Liver (tissue), 8 donors: ENCODE measurements at regions not wholly inside any gene's neighbourhood (a gene's known extent, or its start where the extent isn't known, plus 50 kb on each side); places are given as distances from the start of the nearest gene placed in this dataset.

ENCODE experiments used
- DNase-seq: peaks from one replicate; pipeline ENCODE4 v3.0.0-alpha.2; 2017; ENCODE audit warnings: low spot score
- H3K27ac ChIP-seq, 2 donors: one replicate each; pipeline ENCODE4 v1.7.0; 2013; ENCODE audit warnings: inconsistent platforms in 2 of 2, low read length in 2 of 2, control low read depth in 1 of 2, low read depth in 1 of 2, mild to moderate bottlenecking in 1 of 2
- H3K27me3 ChIP-seq, 4 donors: one replicate each; pipeline versions ENCODE4 v1.6.1 to v1.7.0; 2013; ENCODE audit warnings: low read length in 3 of 4, inconsistent platforms in 1 of 4, mild to moderate bottlenecking in 1 of 4, moderate library complexity in 1 of 4; ENCODE audit not compliant: control insufficient read depth in 4 of 4, insufficient read depth in 4 of 4
- H3K36me3 ChIP-seq, 4 donors: one replicate each; pipeline versions ENCODE4 v1.6.1 to v1.7.0; 2013; ENCODE audit warnings: low read length in 3 of 4, mild to moderate bottlenecking in 3 of 4, low read depth in 1 of 4, moderate library complexity in 1 of 4; ENCODE audit not compliant: control insufficient read depth in 4 of 4, insufficient read depth in 3 of 4
- H3K4me1 ChIP-seq, 4 donors: one replicate each; pipeline versions ENCODE4 v1.6.1 to v1.7.0; 2013; ENCODE audit warnings: low read length in 3 of 4, mild to moderate bottlenecking in 3 of 4, moderate library complexity in 1 of 4; ENCODE audit not compliant: control insufficient read depth in 4 of 4, insufficient read depth in 4 of 4
- H3K4me3 ChIP-seq, 3 donors: one replicate each; pipeline versions ENCODE4 v1.6.1 to v1.7.0; 2013; ENCODE audit warnings: low read length in 3 of 3, control low read depth in 1 of 3, low read depth in 1 of 3, mild to moderate bottlenecking in 1 of 3
- H3K9ac ChIP-seq, 2 donors: one replicate each; pipeline ENCODE4 v1.7.0; 2013; ENCODE audit warnings: low read length in 2 of 2, mild to moderate bottlenecking in 2 of 2, moderate library complexity in 2 of 2, control low read depth in 1 of 2, low read depth in 1 of 2
- H3K9me3 ChIP-seq, 4 donors: one replicate each; pipeline versions ENCODE4 v1.6.1 to v1.7.0; 2013; ENCODE audit warnings: low read length in 3 of 4; ENCODE audit not compliant: control insufficient read depth in 4 of 4
- EGR1 ChIP-seq, 2 donors: IDR thresholded peaks; 2 replicates each; pipeline ENCODE4 v1.6.1; 2016 to 2018; ENCODE audit warnings: antibody characterized with exemption in 2 of 2, low read depth in 2 of 2
- FOXA1 ChIP-seq: IDR thresholded peaks from 2 replicates; pipeline ENCODE4 v1.6.1; 2016; ENCODE audit warnings: antibody characterized with exemption
- FOXA2 ChIP-seq: IDR thresholded peaks from 2 replicates; pipeline ENCODE4 v1.6.1; 2016; ENCODE audit warnings: antibody characterized with exemption
- GABPA ChIP-seq, 2 donors: IDR thresholded peaks in 1 of 2; conservative IDR thresholded peaks in 1 of 2; 2 replicates each; pipeline ENCODE4 v1.6.1; 2016; ENCODE audit warnings: antibody characterized with exemption in 2 of 2, mild to moderate bottlenecking in 1 of 2, moderate library complexity in 1 of 2
- HNF4A ChIP-seq, 2 donors: conservative IDR thresholded peaks; 2 replicates each; pipeline ENCODE4 v1.6.1; 2016; ENCODE audit warnings: antibody characterized with exemption in 2 of 2, mild to moderate bottlenecking in 2 of 2
- HNF4G ChIP-seq: IDR thresholded peaks from 2 replicates; pipeline ENCODE4 v1.6.1; 2016; ENCODE audit warnings: antibody characterized with exemption
- JUND ChIP-seq, 2 donors: IDR thresholded peaks; 2 replicates each; pipeline ENCODE4 v1.6.1; 2016; ENCODE audit warnings: antibody characterized with exemption in 2 of 2
- NR2F2 ChIP-seq: IDR thresholded peaks from 2 replicates; pipeline ENCODE4 v1.6.1; 2016; ENCODE audit warnings: antibody characterized with exemption
- RAD21 ChIP-seq, 2 donors: IDR thresholded peaks; 2 replicates each; pipeline ENCODE4 v1.6.1; 2016; ENCODE audit warnings: antibody characterized with exemption in 2 of 2, mild to moderate bottlenecking in 2 of 2
- RXRA ChIP-seq, 2 donors: IDR thresholded peaks; 2 replicates each; pipeline ENCODE4 v1.6.1; 2017 to 2018; ENCODE audit warnings: antibody characterized with exemption in 2 of 2, mild to moderate bottlenecking in 1 of 2
- SP1 ChIP-seq: IDR thresholded peaks from 2 replicates; pipeline ENCODE4 v1.6.1; 2018; ENCODE audit warnings: antibody characterized with exemption, mild to moderate bottlenecking
- TAF1 ChIP-seq: conservative IDR thresholded peaks from 2 replicates; pipeline ENCODE4 v1.6.1; 2016; ENCODE audit warnings: antibody characterized with exemption, mild to moderate bottlenecking
- YY1 ChIP-seq: IDR thresholded peaks from 2 replicates; pipeline ENCODE4 v1.6.1; 2016; ENCODE audit warnings: antibody characterized with exemption, mild to moderate bottlenecking
- WGBS: extraction: QIAGEN DNeasy Blood & Tissue Kit; methylation state at CpG from one replicate; pipeline ENCODE4 v1.1.7; 2013; 5-methylcytosine and 5-hydroxymethylcytosine counted together
- TF ChIP-seq, protein P1 (sequence below): IDR thresholded peaks from 2 replicates; pipeline ENCODE4 v1.6.1; 2016; ENCODE audit warnings: antibody characterized with exemption
- TF ChIP-seq, protein P2 (sequence below): fragments of 150-350 bp; IDR thresholded peaks from 2 replicates; pipeline ENCODE4 v1.5.1; 2017; ENCODE audit warnings: improper control_type of control experiment, low read depth, low read length; ENCODE audit not compliant: missing input control
- TF ChIP-seq, protein P3 (sequence below): IDR thresholded peaks from 2 replicates; pipeline ENCODE4 v1.6.1; 2016; ENCODE audit warnings: antibody characterized with exemption
- TF ChIP-seq, protein P4 (sequence below): IDR thresholded peaks from 2 replicates; pipeline ENCODE4 v1.6.1; 2016; ENCODE audit warnings: antibody characterized with exemption, mild to moderate bottlenecking
- TF ChIP-seq, protein P5 (sequence below): IDR thresholded peaks from 2 replicates; pipeline ENCODE4 v1.6.1; 2016; ENCODE audit warnings: antibody characterized with exemption
- donor health status: healthy.
- donor health status: healthy.
- donor health status: healthy.
- donor health status: healthy.
- donor health status: healthy.

DNA sequence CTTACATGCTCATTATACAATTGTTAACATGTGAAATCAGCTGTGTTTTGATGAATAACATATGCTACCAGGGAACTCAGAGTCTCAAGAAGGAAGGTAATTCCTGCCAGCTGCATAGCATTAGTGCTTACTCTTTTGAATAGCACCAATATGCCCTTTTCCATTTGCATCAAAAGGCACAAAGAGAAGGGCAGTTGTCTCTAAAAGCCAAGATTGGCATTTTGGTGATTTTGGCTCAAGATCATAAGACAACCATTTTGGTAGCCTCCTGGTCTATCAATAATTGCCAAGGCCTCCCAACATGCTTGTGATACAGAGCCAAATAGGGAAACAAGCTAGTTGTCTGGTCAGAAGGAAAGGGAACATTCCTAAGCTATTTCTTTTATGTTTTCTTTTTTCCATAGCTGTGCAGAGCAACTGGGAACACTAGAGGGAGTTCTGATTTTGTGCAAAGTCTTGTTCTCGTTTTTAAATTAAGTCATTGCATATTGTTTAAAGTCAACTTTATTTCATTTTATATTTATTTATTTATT, 416.7 kb upstream of the CHORDC1 start:
- Histone ChIP-seq H3K9ac (no peak overlapping the region), H3K9me3 (no peaks in the 10 kb centered on the region), H3K36me3 (no peaks in the 10 kb centered on the region), H3K27ac (no peak overlapping the region), H3K27me3 (no peaks in the 10 kb centered on the region), H3K4me3 (no peak overlapping the region), H3K4me1 (peaks cover 0 to 4% (median 2%) of the 10 kb centered on the region in 4 donors)
- no peak for TF ChIP-seq FOXA1
- TF ChIP-seq, protein P1, sequence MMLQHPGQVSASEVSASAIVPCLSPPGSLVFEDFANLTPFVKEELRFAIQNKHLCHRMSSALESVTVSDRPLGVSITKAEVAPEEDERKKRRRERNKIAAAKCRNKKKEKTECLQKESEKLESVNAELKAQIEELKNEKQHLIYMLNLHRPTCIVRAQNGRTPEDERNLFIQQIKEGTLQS: no peak
- TF ChIP-seq, protein P2, sequence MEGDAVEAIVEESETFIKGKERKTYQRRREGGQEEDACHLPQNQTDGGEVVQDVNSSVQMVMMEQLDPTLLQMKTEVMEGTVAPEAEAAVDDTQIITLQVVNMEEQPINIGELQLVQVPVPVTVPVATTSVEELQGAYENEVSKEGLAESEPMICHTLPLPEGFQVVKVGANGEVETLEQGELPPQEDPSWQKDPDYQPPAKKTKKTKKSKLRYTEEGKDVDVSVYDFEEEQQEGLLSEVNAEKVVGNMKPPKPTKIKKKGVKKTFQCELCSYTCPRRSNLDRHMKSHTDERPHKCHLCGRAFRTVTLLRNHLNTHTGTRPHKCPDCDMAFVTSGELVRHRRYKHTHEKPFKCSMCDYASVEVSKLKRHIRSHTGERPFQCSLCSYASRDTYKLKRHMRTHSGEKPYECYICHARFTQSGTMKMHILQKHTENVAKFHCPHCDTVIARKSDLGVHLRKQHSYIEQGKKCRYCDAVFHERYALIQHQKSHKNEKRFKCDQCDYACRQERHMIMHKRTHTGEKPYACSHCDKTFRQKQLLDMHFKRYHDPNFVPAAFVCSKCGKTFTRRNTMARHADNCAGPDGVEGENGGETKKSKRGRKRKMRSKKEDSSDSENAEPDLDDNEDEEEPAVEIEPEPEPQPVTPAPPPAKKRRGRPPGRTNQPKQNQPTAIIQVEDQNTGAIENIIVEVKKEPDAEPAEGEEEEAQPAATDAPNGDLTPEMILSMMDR: peak; percentile 33
- no peak for TF ChIP-seq YY1
- TF ChIP-seq RAD21 (IDR thresholded peaks at IDR 0.05): peak; percentile 68 to 71
- no peak for TF ChIP-seq HNF4A (conservative IDR thresholded peaks at IDR 0.05)
- DNase-seq: no peak
- WGBS: 0% methylated on average over 1 of the region's 1 CpG

DNA sequence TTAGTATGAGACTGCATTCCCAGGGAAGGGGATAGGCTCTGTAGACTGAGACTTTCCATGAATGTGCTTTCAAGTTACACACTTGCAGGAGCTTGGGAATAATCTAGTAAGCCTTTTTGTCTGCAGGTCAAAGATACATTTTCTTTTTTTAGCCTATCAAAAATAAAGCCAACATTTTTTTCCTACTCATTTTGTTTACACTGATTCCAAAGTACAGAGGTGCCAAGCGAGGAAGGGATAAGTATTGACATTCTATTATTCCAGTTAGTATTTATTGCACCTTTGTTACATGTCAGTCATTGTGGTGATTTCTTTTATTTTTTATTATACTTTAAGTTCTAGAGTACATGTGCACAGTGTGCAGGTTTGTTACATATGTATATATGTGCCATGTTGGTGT, 413.0 kb upstream of the CHORDC1 start:
- H3K9me3 ChIP-seq: no peaks in the 10 kb centered on the region
- DNase-seq: no peak
- H3K4me1 ChIP-seq: peaks cover 0 to 4% (median 2%) of the 10 kb centered on the region in 4 donors
- TF ChIP-seq EGR1 (IDR thresholded peaks at IDR 0.05; ENCODE audit: low read depth in 2 of 2): no peak
- TF ChIP-seq GABPA (IDR thresholded peaks at IDR 0.05 in 1 of 2, conservative IDR thresholded peaks at IDR 0.05 in 1 of 2): no peak
- TF ChIP-seq RAD21 (IDR thresholded peaks at IDR 0.05): peak in 1 of 2 donors; percentile 13
- TF ChIP-seq FOXA1: no peak
- TF ChIP-seq, protein P3, sequence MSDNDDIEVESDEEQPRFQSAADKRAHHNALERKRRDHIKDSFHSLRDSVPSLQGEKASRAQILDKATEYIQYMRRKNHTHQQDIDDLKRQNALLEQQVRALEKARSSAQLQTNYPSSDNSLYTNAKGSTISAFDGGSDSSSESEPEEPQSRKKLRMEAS: no peak
- no peak for TF ChIP-seq YY1
- TF ChIP-seq, protein P4, sequence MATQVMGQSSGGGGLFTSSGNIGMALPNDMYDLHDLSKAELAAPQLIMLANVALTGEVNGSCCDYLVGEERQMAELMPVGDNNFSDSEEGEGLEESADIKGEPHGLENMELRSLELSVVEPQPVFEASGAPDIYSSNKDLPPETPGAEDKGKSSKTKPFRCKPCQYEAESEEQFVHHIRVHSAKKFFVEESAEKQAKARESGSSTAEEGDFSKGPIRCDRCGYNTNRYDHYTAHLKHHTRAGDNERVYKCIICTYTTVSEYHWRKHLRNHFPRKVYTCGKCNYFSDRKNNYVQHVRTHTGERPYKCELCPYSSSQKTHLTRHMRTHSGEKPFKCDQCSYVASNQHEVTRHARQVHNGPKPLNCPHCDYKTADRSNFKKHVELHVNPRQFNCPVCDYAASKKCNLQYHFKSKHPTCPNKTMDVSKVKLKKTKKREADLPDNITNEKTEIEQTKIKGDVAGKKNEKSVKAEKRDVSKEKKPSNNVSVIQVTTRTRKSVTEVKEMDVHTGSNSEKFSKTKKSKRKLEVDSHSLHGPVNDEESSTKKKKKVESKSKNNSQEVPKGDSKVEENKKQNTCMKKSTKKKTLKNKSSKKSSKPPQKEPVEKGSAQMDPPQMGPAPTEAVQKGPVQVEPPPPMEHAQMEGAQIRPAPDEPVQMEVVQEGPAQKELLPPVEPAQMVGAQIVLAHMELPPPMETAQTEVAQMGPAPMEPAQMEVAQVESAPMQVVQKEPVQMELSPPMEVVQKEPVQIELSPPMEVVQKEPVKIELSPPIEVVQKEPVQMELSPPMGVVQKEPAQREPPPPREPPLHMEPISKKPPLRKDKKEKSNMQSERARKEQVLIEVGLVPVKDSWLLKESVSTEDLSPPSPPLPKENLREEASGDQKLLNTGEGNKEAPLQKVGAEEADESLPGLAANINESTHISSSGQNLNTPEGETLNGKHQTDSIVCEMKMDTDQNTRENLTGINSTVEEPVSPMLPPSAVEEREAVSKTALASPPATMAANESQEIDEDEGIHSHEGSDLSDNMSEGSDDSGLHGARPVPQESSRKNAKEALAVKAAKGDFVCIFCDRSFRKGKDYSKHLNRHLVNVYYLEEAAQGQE: peak; percentile 32
- TF ChIP-seq, protein P5, sequence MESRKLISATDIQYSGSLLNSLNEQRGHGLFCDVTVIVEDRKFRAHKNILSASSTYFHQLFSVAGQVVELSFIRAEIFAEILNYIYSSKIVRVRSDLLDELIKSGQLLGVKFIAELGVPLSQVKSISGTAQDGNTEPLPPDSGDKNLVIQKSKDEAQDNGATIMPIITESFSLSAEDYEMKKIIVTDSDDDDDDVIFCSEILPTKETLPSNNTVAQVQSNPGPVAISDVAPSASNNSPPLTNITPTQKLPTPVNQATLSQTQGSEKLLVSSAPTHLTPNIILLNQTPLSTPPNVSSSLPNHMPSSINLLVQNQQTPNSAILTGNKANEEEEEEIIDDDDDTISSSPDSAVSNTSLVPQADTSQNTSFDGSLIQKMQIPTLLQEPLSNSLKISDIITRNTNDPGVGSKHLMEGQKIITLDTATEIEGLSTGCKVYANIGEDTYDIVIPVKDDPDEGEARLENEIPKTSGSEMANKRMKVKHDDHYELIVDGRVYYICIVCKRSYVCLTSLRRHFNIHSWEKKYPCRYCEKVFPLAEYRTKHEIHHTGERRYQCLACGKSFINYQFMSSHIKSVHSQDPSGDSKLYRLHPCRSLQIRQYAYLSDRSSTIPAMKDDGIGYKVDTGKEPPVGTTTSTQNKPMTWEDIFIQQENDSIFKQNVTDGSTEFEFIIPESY: no peak
- TF ChIP-seq FOXA2: peak; percentile 66
- TF ChIP-seq RXRA (IDR thresholded peaks at IDR 0.05): peak in 1 of 2 donors; percentile 33
- TF ChIP-seq SP1: peak; percentile 73
- TF ChIP-seq, protein P1: no peak
- no peak for TF ChIP-seq NR2F2
- TF ChIP-seq HNF4G: peak; percentile 37
- TF ChIP-seq TAF1: no peak
- peak in 1 of 2 donors; percentile 51 for TF ChIP-seq JUND (IDR thresholded peaks at IDR 0.05)
- TF ChIP-seq, protein P2: no peak
- TF ChIP-seq HNF4A (conservative IDR thresholded peaks at IDR 0.05): peak; percentile 82 to 84
- no peak overlapping the region for H3K27ac ChIP-seq
- no peak overlapping the region for H3K4me3 ChIP-seq
- H3K27me3 ChIP-seq: no peaks in the 10 kb centered on the region
- H3K36me3 ChIP-seq: no peaks in the 10 kb centered on the region
- 28% methylated on average over 1 of the region's 1 CpG for whole genome bisulfite sequencing
- no peak overlapping the region for H3K9ac ChIP-seq
